Choroid plexus epithelial cell (primary cell): ENCODE measurements at regions not wholly inside any gene's neighbourhood (a gene's known extent, or its start where the extent isn't known, plus 50 kb on each side); places are given as distances from the start of the nearest gene placed in this dataset.
"Not testable (repeated sequence)": the region's sequence is repeated elsewhere in the genome, so short reads cannot be mapped to it uniquely, and the experiment has no call there.

ENCODE experiments used
- DNase-seq: peaks from one replicate; pipeline ENCODE4 v3.0.0-alpha.2; 2010; ENCODE audit warnings: low read depth
- H3K4me3 ChIP-seq: 2 replicates; pipeline ENCODE4 v1.5.1; 2011; ENCODE audit warnings: low read depth, mild to moderate bottlenecking, control low read depth, low read length, moderate library complexity
- TF ChIP-seq, protein P1 (sequence below): conservative IDR thresholded peaks from 2 replicates; pipeline ENCODE4 v1.5.1; 2011; ENCODE audit warnings: low read depth, mild to moderate bottlenecking, control low read depth, inconsistent platforms, low read length, moderate library complexity

DNA sequence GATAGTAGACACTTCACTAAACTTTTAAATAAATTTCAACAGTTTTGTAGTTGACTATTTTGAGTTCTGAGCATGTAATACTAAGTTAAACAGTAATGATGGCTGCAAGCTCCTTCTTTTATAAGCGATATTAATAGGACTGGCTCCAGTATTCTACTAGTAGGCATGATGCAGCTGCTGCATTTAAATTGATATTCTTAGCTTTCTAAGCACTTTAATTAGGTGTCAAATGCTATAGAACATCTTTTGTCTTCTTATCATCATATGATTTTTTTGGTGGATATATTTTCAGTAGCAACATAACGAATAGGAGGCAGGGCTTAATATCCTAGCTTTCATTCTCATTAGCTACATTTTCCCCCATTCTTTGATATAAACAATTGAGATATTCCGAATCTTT, 141.1 kb downstream of the FBXO4 start:
- no peak overlapping the region for H3K4me3 ChIP-seq
- TF ChIP-seq, protein P1, sequence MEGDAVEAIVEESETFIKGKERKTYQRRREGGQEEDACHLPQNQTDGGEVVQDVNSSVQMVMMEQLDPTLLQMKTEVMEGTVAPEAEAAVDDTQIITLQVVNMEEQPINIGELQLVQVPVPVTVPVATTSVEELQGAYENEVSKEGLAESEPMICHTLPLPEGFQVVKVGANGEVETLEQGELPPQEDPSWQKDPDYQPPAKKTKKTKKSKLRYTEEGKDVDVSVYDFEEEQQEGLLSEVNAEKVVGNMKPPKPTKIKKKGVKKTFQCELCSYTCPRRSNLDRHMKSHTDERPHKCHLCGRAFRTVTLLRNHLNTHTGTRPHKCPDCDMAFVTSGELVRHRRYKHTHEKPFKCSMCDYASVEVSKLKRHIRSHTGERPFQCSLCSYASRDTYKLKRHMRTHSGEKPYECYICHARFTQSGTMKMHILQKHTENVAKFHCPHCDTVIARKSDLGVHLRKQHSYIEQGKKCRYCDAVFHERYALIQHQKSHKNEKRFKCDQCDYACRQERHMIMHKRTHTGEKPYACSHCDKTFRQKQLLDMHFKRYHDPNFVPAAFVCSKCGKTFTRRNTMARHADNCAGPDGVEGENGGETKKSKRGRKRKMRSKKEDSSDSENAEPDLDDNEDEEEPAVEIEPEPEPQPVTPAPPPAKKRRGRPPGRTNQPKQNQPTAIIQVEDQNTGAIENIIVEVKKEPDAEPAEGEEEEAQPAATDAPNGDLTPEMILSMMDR: no peak
- no peak for DNase-seq

DNA sequence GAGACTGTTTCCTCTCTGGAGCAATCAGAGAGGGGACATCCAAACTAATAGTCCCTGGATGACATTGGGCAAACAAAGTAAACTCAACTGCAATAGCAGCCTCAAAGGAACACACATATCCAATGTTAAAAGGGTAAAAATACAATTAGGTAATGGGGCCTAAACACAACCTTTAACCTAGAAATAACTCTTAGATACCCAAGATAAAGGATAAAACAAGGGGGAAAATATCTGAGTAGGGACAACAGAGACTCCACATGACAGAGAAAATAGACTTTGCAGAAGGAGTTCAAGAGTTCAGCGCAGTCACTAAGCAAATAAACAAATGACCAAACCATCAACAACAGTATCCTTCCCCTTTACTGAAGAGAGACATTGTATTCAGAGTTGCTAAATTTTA, 149.3 kb downstream of the FBXO4 start:
- DNase-seq: no peak
- no peak overlapping the region for H3K4me3 ChIP-seq

DNA sequence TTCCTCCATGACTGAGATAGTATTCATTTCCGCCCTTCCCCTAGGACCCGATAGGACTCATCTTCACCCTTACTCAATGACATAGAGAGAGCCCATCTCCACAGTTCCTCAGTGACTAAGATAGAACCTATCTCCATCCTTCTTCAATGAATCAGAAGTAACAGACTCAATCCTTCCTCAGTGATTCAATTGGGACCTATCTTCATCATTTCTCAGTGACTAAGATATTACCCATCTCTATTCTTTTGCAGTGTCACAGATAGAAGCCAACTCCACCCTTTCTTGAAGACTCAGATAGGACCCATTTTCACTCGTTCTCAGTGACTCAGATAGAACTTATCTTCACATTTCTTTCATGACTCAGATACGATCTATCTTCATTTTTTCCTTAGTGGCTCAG, 164.6 kb downstream of the FBXO4 start:
- TF ChIP-seq, protein P1: no peak
- H3K4me3 ChIP-seq: no peak overlapping the region
- no peak for DNase-seq

More for the DNA sequence above, 149.3 kb downstream of the FBXO4 start:
- TF ChIP-seq, protein P1: no peak

DNA sequence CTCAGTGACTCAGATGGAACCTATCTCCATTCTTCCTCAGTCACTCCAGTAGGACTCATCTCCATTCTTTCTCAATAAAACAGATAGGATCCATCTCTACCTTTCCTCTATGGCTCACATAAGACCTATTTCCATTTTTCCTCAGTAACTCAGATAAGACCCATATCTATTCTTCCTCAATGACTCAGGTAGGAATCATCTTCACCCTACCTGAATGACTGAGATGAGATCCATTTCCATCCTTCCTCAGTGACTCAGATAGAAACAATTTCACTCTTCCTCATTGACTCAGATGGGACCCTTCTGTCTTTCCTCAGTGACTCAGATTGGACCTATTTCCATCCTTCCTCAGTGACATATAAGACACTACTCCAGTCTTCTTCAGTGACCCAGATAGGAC, 165.1 kb downstream of the FBXO4 start:
- no peak overlapping the region for H3K4me3 ChIP-seq
- TF ChIP-seq, protein P1: no peak

DNA sequence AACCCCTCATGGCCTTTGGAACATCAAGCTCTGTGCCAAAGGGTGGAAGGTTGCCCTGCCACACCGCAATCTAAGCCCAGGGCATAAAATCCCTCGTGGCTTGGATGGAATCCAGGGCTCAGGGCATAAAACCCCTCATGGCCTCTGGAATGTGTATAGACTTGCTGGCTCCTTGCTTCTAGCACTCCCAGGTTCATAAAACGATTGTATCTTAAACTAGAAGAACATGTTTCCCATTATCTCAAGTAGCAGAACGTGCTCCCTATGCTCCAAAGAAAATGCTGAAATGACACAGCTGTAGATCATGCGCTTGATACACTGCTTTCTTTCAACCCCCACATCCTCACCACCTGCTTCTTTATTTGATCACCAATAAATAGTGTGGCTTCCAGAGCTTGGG, 174.8 kb downstream of the FBXO4 start:
- not testable (repeated sequence) for DNase-seq, H3K4me3 ChIP-seq

More for the DNA sequence above, 165.1 kb downstream of the FBXO4 start:
- no peak for DNase-seq

DNA sequence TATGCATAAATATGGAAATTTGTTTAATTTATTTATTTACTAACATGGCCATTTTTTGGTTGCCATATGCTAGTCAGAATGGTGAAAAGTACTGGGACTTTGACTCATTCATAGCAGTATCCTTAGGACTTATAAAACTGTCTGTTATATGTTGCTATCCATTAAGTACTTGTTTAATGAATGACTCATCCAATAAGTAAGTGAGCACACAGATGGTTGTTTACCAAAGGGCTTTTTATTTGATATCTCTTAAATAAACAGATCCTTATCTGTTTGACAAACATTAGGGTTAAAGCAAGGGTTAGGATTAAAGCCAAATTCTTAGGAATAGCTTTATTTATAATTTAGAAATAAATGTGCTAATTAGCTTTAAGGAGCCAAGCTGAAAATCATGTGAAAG, 183.4 kb downstream of the FBXO4 start:
- no peak for DNase-seq
- TF ChIP-seq, protein P1: no peak
- H3K4me3 ChIP-seq: no peak overlapping the region

DNA sequence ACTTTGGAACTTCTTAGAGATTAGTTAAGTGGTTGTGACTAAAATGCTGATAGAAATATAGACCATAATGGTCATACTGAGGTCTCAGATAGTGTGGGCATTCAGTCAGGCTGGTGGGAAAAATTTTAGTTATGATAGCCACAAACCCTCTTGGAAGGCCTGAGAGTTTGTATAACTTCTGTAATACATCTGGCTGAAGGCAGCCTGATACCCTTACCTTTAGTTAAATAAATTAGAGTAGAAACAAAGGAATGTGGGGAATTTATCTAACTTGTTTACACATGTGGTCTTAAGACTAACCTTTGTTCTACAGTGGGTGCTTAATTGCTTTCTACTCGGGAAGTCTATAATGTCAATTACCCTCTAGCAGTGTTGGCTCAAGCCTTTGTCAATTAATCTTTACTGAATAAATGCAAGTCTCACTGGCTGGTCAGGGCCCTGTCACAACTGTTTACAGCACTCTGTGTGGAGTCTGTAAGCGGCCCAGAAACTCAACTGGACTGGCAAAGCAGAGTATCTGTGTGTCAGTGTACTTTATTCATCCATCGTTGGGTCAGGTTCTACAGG, 184.0 kb downstream of the FBXO4 start:
- DNase-seq: no peak
- no peak overlapping the region for H3K4me3 ChIP-seq
- TF ChIP-seq, protein P1: no peak

DNA sequence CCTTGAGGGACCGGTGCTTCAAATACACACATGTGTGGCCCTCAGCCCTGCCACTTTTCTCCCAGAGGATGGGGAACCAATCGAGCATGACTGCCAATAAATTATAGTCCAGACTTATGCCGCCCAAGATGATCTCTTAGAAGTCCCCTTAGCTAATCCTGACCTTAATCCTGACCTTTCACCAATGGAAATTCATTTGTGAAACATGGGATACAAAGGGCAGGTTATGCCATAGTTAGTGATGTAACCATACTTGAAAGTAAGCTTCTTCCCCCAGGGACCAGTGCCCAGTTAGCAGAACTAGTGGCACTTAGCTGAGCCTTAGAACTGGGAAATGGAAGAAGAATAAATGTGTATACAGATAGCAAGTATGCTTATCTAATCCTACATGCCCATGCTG, 190.6 kb downstream of the FBXO4 start:
- not testable (repeated sequence) for DNase-seq, H3K4me3 ChIP-seq
